IPS-18c (cell line): ENCODE measurements at regions not wholly inside any gene's neighbourhood (a gene's known extent, or its start where the extent isn't known, plus 50 kb on each side); places are given as distances from the start of the nearest gene placed in this dataset.

Source experiments
- H3K4me3 ChIP-seq: 2 replicates; pipeline ENCODE4 v1.7.0; 2013; ENCODE audit warnings: low read depth, mild to moderate bottlenecking, low read length, moderate library complexity; ENCODE audit not compliant: insufficient read depth
- H3K9me3 ChIP-seq: one replicate; pipeline ENCODE4 v1.6.1; 2013; ENCODE audit warnings: mild to moderate bottlenecking, low read length, moderate library complexity; ENCODE audit not compliant: control insufficient read depth, insufficient read depth

DNA sequence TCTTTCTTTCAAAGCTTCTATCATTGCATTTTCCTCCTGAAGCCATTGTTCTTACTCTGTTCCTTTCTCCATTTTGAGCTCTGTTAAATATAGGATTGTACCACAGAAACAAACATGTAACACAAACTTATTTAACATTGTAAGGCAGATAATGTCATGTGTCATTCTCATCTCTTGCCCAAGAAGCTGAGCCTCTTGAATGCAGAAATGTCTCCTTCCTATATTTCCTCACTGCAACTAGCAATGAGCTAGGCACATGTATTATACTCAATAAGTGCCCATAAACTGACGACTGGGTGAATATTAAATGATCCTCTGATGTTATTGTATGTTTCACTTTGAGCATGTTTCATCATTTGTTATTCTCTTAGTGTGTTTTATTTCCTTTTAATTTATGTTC is 56.7 kb upstream of the SLC7A11 start:
- Histone ChIP-seq H3K9me3 (no peaks in the 10 kb centered on the region), H3K4me3 (no peak overlapping the region)

DNA sequence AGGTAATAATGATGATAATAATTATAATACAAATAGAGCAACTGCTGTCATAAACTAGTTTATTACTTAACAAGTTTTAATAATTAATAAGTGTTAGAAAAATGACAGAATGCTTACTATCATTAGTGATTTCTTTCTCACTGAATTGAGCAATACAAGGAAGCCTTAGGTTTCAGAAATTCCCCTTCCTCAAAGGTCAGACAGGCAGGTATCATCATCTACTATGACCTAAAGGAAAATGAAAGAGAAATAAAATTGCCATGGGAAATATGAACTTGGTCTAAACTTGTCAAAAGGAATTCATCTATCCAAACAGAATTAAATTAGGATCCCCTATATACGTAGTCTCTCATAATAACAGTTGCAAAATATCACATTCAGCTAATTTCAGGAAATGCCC is 56.3 kb upstream of the SLC7A11 start:
- no peak overlapping the region for H3K4me3 ChIP-seq
- no peaks in the 10 kb centered on the region for H3K9me3 ChIP-seq

DNA sequence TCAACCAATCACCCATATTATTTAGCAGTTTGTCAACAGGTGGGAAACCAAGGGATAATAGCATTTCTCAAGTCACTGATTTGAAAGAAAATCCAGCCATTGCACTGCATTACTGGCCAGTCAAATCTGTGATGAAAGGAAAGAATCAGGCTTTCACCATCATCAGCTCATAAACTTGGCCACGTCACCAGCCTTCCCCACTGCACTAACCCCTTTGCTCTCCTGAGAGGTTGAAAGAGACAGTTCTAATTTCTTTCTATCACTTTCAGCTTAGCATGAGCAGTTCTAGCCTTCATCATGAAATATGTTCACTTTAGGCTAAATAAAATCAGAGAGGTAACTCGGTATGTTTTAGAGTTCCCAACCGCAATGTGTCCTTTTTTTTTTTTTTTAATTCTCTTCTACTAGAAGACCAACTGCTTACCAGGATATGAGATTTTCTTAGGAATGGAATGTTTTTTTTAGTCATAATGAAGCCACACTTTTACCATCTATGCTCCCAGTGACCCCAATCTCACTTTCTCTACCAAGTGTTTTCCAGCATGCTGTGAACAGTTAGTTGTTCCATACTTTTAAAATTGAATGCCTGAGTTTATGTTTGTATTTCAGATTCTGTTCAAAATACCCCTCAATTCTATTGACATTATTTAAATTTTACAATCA is 55.7 kb upstream of the SLC7A11 start:
- Histone ChIP-seq H3K4me3 (no peak overlapping the region), H3K9me3 (no peaks in the 10 kb centered on the region)

DNA sequence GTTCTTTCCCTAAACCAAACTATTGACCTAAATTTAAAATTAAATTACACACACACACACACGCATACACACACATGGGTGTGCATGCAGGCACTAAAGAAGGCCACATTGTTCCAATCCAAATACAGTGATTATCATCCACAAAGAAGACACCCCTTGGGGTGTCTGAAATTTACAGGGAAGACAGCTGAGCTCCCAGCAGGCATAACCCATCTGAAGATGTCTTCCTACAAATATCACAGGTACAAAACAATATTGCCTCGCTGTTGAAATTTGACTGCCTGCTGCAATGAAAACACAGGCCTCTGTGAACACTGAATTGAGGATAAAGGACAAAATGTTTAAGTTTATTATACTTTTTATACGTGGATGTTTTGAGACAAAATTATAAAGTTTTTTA is 50.2 kb upstream of the SLC7A11 start:
- Histone ChIP-seq H3K9me3 (no peaks in the 10 kb centered on the region), H3K4me3 (no peak overlapping the region)
